ENCODE measurements at regions not wholly inside any gene's neighbourhood (a gene's known extent, or its start where the extent isn't known, plus 50 kb on each side); places are given as distances from the start of the nearest gene placed in this dataset.

GRCh38 chr13:34013061-34013460 is 195.1 kb downstream of the RFC3 start:
- H3K4me2 ChIP-seq (ENCODE audit: insufficient read depth, low read length), result no peak overlapping the region
- no peaks in the 10 kb centered on the region for H3K36me3 ChIP-seq (ENCODE audit: insufficient read depth, low read length)
- no peak overlapping the region for H2AFZ ChIP-seq (ENCODE audit: low read depth, low read length)
- H3K9me3 ChIP-seq (ENCODE audit: insufficient read depth, low read length, severe bottlenecking), result no peaks in the 10 kb centered on the region
- H4K20me1 ChIP-seq (ENCODE audit: insufficient read depth, low read length), result no peaks in the 10 kb centered on the region
- H3K4me3 ChIP-seq (ENCODE audit: low read depth in 1 of 2, low read length in 2 of 2), result no peak overlapping the region
- no peaks in the 10 kb centered on the region for H3K27me3 ChIP-seq (ENCODE audit: insufficient read depth, low read length, poor library complexity)
- ATAC-seq (ENCODE audit: insufficient read depth, low read depth), result no peak
- no peaks in the 10 kb centered on the region for H3K79me2 ChIP-seq (ENCODE audit: insufficient read depth, low read length)
- H3K9ac ChIP-seq (ENCODE audit: low read depth, low read length), result no peak overlapping the region
- TF ChIP-seq CTCF (IDR thresholded peaks at IDR 0.05; ENCODE audit: borderline replicate concordance, extremely low read depth, low read length, poor library complexity, severe bottlenecking), result no peak
- TF ChIP-seq EZH2 (IDR thresholded peaks at IDR 0.05; ENCODE audit: borderline replicate concordance, low read depth, low read length, severe bottlenecking), result no peak
- H3K27ac ChIP-seq (ENCODE audit: low read length), result no peak overlapping the region
- DNase-seq, result no peak
- H3K4me1 ChIP-seq (ENCODE audit: insufficient read depth, low read length), result no peaks in the 10 kb centered on the region

- Histone ChIP-seq H4K20me1 (ENCODE audit: insufficient read depth, low read length) (no peaks in the 10 kb centered on the region), H3K36me3 (ENCODE audit: insufficient read depth, low read length) (no peaks in the 10 kb centered on the region), H3K9me3 (ENCODE audit: insufficient read depth, low read length, severe bottlenecking) (peaks cover 5% of the 10 kb centered on the region), H2AFZ (ENCODE audit: low read depth, low read length) (no peak overlapping the region), H3K27ac (ENCODE audit: low read length) (no peak overlapping the region), H3K4me2 (ENCODE audit: insufficient read depth, low read length) (no peak overlapping the region), H3K4me3 (ENCODE audit: low read depth in 1 of 2, low read length in 2 of 2) (no peak overlapping the region), H3K27me3 (ENCODE audit: insufficient read depth, low read length, poor library complexity) (no peaks in the 10 kb centered on the region), H3K9ac (ENCODE audit: low read depth, low read length) (no peak overlapping the region), H3K4me1 (ENCODE audit: insufficient read depth, low read length) (no peaks in the 10 kb centered on the region), H3K79me2 (ENCODE audit: insufficient read depth, low read length) (no peaks in the 10 kb centered on the region)
- no peak for TF ChIP-seq EZH2 (IDR thresholded peaks at IDR 0.05; ENCODE audit: borderline replicate concordance, low read depth, low read length, severe bottlenecking)
- TF ChIP-seq CTCF (IDR thresholded peaks at IDR 0.05; ENCODE audit: borderline replicate concordance, extremely low read depth, low read length, poor library complexity, severe bottlenecking), result no peak
- no peak for DNase-seq
- no peak for ATAC-seq (ENCODE audit: insufficient read depth, low read depth)
Observed at GRCh38 chr13:34017231-34017630, 199.3 kb downstream of the RFC3 start.

- no peaks in the 10 kb centered on the region for H3K27me3 ChIP-seq (ENCODE audit: insufficient read depth, low read length, poor library complexity)
- H3K9me3 ChIP-seq (ENCODE audit: insufficient read depth, low read length, severe bottlenecking), result peaks cover 5% of the 10 kb centered on the region
- no peak overlapping the region for H3K27ac ChIP-seq (ENCODE audit: low read length)
- no peak for TF ChIP-seq EZH2 (IDR thresholded peaks at IDR 0.05; ENCODE audit: borderline replicate concordance, low read depth, low read length, severe bottlenecking)
- no peak for TF ChIP-seq CTCF (IDR thresholded peaks at IDR 0.05; ENCODE audit: borderline replicate concordance, extremely low read depth, low read length, poor library complexity, severe bottlenecking)
- DNase-seq (no peak), ATAC-seq (ENCODE audit: insufficient read depth, low read depth) (no peak)
- no peak overlapping the region for H3K4me2 ChIP-seq (ENCODE audit: insufficient read depth, low read length)
- H3K4me1 ChIP-seq (ENCODE audit: insufficient read depth, low read length), result no peaks in the 10 kb centered on the region
- H3K36me3 ChIP-seq (ENCODE audit: insufficient read depth, low read length), result no peaks in the 10 kb centered on the region
- no peak overlapping the region for H3K4me3 ChIP-seq (ENCODE audit: low read depth in 1 of 2, low read length in 2 of 2)
- no peak overlapping the region for H2AFZ ChIP-seq (ENCODE audit: low read depth, low read length)
- H3K79me2 ChIP-seq (ENCODE audit: insufficient read depth, low read length), result no peaks in the 10 kb centered on the region
- H4K20me1 ChIP-seq (ENCODE audit: insufficient read depth, low read length), result no peaks in the 10 kb centered on the region
- no peak overlapping the region for H3K9ac ChIP-seq (ENCODE audit: low read depth, low read length)
Observed at GRCh38 chr13:34019870-34020269, 201.9 kb downstream of the RFC3 start.

GRCh38 chr13:34020388-34020787 is 202.4 kb downstream of the RFC3 start:
- Histone ChIP-seq H3K4me2 (ENCODE audit: insufficient read depth, low read length) (no peak overlapping the region), H3K36me3 (ENCODE audit: insufficient read depth, low read length) (no peaks in the 10 kb centered on the region), H3K27ac (ENCODE audit: low read length) (no peak overlapping the region), H2AFZ (ENCODE audit: low read depth, low read length) (no peak overlapping the region), H3K27me3 (ENCODE audit: insufficient read depth, low read length, poor library complexity) (no peaks in the 10 kb centered on the region), H3K4me1 (ENCODE audit: insufficient read depth, low read length) (no peaks in the 10 kb centered on the region), H3K9ac (ENCODE audit: low read depth, low read length) (no peak overlapping the region), H3K79me2 (ENCODE audit: insufficient read depth, low read length) (no peaks in the 10 kb centered on the region), H3K4me3 (ENCODE audit: low read depth in 1 of 2, low read length in 2 of 2) (no peak overlapping the region), H4K20me1 (ENCODE audit: insufficient read depth, low read length) (no peaks in the 10 kb centered on the region), H3K9me3 (ENCODE audit: insufficient read depth, low read length, severe bottlenecking) (peaks cover 5% of the 10 kb centered on the region)
- ATAC-seq (ENCODE audit: insufficient read depth, low read depth) (no peak), DNase-seq (no peak)
- no peak for TF ChIP-seq CTCF (IDR thresholded peaks at IDR 0.05; ENCODE audit: borderline replicate concordance, extremely low read depth, low read length, poor library complexity, severe bottlenecking)

Measured in DND-41 (cell line).